HG02973 (cell line): ENCODE measurements at regions not wholly inside any gene's neighbourhood (a gene's known extent, or its start where the extent isn't known, plus 50 kb on each side); places are given as distances from the start of the nearest gene placed in this dataset.
"Not testable (repeated sequence)": the region's sequence is repeated elsewhere in the genome, so short reads cannot be mapped to it uniquely, and the experiment has no call there.

Experiments used
- ATAC-seq: cut with Tn5 transposase; IDR thresholded peaks from one replicate; pipeline ENCODE4 v1.9.1; 2021; ENCODE audit warnings: moderate library complexity; ENCODE audit not compliant: unreplicated experiment

GRCh38 chr7:55743454-55743717, 119.2 kb downstream of the SEPTIN14 start:
- not testable (repeated sequence) for ATAC-seq

- not testable (repeated sequence) for ATAC-seq
Observed at GRCh38 chr7:55742651-55743453, 119.7 kb downstream of the SEPTIN14 start.

GRCh38 chr7:55741721-55742631, 120.6 kb downstream of the SEPTIN14 start:
- not testable (repeated sequence) for ATAC-seq

- not testable (repeated sequence) for ATAC-seq
Observed at GRCh38 chr7:55740633-55741250, 121.8 kb downstream of the SEPTIN14 start.

GRCh38 chr7:55740053-55740452, 122.5 kb downstream of the SEPTIN14 start:
- ATAC-seq: not testable (repeated sequence)

GRCh38 chr7:55736641-55737221, 125.8 kb downstream of the SEPTIN14 start:
- ATAC-seq: not testable (repeated sequence)

GRCh38 chr7:55733241-55734140, 129.1 kb downstream of the SEPTIN14 start:
- no peak for ATAC-seq

- ATAC-seq: no peak
Observed at GRCh38 chr7:55731931-55732330, 130.6 kb downstream of the SEPTIN14 start.

GRCh38 chr7:55730197-55730596, 132.4 kb downstream of the SEPTIN14 start:
- no peak for ATAC-seq

- ATAC-seq: no peak
Observed at GRCh38 chr7:55723621-55723941, 139.0 kb downstream of the SEPTIN14 start.

GRCh38 chr7:55722874-55723620, 139.5 kb downstream of the SEPTIN14 start:
- peak; percentile 96 for ATAC-seq

GRCh38 chr7:55721004-55721403, 141.5 kb downstream of the SEPTIN14 start:
- not testable (repeated sequence) for ATAC-seq

- not testable (repeated sequence) for ATAC-seq
Observed at GRCh38 chr7:55715247-55715867, 143.1 kb upstream of the VOPP1 start.

GRCh38 chr7:55714370-55714769, 142.1 kb upstream of the VOPP1 start:
- ATAC-seq: not testable (repeated sequence)

GRCh38 chr7:55710312-55710711, 138.0 kb upstream of the VOPP1 start:
- ATAC-seq: not testable (repeated sequence)

- not testable (repeated sequence) for ATAC-seq
Observed at GRCh38 chr7:55708028-55708427, 135.7 kb upstream of the VOPP1 start.

GRCh38 chr7:55707410-55707809, 135.1 kb upstream of the VOPP1 start:
- not testable (repeated sequence) for ATAC-seq

GRCh38 chr7:55706451-55707195, 134.3 kb upstream of the VOPP1 start:
- ATAC-seq: not testable (repeated sequence)
